HL-60 (cell line): ENCODE measurements at regions not wholly inside any gene's neighbourhood (a gene's known extent, or its start where the extent isn't known, plus 50 kb on each side); places are given as distances from the start of the nearest gene placed in this dataset.

Experiments
- DNase-seq, 2 experiments: peaks; one replicate each; pipeline ENCODE4 v3.0.0-alpha.2; 2010 to 2020; ENCODE audit warnings: low read depth in 1 of 2, low spot score in 1 of 2
- H3K27ac ChIP-seq: fragments of 250-450 bp; sonication (Bioruptor Pico); replicated peaks from 2 replicates; pipeline ENCODE4 v1.5.1; 2020; ENCODE audit warnings: mild to moderate bottlenecking, moderate library complexity
- H3K27me3 ChIP-seq: fragments of 250-450 bp; sonication (Bioruptor Pico); 2 replicates; pipeline ENCODE4 v1.5.1; 2021; ENCODE audit warnings: mild to moderate bottlenecking, moderate library complexity; ENCODE audit not compliant: insufficient read depth, poor library complexity, severe bottlenecking
- H3K4me3 ChIP-seq: replicated peaks from 2 replicates; pipeline ENCODE4 v1.5.1; 2011; ENCODE audit warnings: mild to moderate bottlenecking, control low read depth, low read length; ENCODE audit not compliant: insufficient read depth
- GABPA ChIP-seq: IDR thresholded peaks from 2 replicates; pipeline ENCODE4 v1.6.1; 2012; ENCODE audit warnings: low read depth
- POLR2AphosphoS5 ChIP-seq: IDR thresholded peaks from 2 replicates; pipeline ENCODE4 v1.6.1; 2012; ENCODE audit warnings: low read depth
- SPI1 ChIP-seq: IDR thresholded peaks from 2 replicates; pipeline ENCODE4 v1.6.1; 2012; ENCODE audit warnings: low read depth, mild to moderate bottlenecking, borderline replicate concordance
- TF ChIP-seq, protein P1 (sequence below): IDR thresholded peaks from 2 replicates; pipeline ENCODE4 v1.6.1; 2012; ENCODE audit warnings: low read depth; ENCODE audit not compliant: insufficient replicate concordance
- TF ChIP-seq, protein P2 (sequence below): IDR thresholded peaks from one replicate; pipeline ENCODE4 v1.5.1; 2011; ENCODE audit warnings: low read length, control low read depth, inconsistent platforms; ENCODE audit not compliant: insufficient read depth

DNA sequence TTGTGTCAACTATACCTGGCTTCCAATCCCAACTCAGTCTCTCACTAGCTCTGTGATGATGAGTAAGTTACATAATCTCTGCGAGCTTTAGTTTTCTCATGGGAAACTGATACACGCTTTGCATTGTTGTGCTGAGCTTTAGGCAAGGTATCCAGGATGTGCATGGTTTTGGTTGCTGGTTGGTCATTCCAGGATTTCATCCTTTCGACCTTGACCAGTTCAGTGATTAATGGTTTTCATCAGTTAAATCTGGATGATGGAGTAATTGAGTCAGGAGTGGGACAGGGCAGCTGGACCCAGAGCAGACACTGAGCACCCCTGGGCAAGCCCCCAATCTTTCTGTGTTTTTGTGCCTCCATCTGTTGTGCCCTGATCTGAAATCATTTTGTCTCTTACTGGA lies 417.3 kb upstream of the CADM1 start:
- Histone ChIP-seq H3K27me3 (no peaks in the 10 kb centered on the region), H3K27ac (no peak overlapping the region), H3K4me3 (no peak overlapping the region)
- no peak for TF ChIP-seq POLR2AphosphoS5
- TF ChIP-seq, protein P1, sequence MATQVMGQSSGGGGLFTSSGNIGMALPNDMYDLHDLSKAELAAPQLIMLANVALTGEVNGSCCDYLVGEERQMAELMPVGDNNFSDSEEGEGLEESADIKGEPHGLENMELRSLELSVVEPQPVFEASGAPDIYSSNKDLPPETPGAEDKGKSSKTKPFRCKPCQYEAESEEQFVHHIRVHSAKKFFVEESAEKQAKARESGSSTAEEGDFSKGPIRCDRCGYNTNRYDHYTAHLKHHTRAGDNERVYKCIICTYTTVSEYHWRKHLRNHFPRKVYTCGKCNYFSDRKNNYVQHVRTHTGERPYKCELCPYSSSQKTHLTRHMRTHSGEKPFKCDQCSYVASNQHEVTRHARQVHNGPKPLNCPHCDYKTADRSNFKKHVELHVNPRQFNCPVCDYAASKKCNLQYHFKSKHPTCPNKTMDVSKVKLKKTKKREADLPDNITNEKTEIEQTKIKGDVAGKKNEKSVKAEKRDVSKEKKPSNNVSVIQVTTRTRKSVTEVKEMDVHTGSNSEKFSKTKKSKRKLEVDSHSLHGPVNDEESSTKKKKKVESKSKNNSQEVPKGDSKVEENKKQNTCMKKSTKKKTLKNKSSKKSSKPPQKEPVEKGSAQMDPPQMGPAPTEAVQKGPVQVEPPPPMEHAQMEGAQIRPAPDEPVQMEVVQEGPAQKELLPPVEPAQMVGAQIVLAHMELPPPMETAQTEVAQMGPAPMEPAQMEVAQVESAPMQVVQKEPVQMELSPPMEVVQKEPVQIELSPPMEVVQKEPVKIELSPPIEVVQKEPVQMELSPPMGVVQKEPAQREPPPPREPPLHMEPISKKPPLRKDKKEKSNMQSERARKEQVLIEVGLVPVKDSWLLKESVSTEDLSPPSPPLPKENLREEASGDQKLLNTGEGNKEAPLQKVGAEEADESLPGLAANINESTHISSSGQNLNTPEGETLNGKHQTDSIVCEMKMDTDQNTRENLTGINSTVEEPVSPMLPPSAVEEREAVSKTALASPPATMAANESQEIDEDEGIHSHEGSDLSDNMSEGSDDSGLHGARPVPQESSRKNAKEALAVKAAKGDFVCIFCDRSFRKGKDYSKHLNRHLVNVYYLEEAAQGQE, result no peak
- no peak for TF ChIP-seq SPI1
- no peak for TF ChIP-seq GABPA
- TF ChIP-seq, protein P2, sequence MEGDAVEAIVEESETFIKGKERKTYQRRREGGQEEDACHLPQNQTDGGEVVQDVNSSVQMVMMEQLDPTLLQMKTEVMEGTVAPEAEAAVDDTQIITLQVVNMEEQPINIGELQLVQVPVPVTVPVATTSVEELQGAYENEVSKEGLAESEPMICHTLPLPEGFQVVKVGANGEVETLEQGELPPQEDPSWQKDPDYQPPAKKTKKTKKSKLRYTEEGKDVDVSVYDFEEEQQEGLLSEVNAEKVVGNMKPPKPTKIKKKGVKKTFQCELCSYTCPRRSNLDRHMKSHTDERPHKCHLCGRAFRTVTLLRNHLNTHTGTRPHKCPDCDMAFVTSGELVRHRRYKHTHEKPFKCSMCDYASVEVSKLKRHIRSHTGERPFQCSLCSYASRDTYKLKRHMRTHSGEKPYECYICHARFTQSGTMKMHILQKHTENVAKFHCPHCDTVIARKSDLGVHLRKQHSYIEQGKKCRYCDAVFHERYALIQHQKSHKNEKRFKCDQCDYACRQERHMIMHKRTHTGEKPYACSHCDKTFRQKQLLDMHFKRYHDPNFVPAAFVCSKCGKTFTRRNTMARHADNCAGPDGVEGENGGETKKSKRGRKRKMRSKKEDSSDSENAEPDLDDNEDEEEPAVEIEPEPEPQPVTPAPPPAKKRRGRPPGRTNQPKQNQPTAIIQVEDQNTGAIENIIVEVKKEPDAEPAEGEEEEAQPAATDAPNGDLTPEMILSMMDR, result no peak
- no peak for DNase-seq

DNA sequence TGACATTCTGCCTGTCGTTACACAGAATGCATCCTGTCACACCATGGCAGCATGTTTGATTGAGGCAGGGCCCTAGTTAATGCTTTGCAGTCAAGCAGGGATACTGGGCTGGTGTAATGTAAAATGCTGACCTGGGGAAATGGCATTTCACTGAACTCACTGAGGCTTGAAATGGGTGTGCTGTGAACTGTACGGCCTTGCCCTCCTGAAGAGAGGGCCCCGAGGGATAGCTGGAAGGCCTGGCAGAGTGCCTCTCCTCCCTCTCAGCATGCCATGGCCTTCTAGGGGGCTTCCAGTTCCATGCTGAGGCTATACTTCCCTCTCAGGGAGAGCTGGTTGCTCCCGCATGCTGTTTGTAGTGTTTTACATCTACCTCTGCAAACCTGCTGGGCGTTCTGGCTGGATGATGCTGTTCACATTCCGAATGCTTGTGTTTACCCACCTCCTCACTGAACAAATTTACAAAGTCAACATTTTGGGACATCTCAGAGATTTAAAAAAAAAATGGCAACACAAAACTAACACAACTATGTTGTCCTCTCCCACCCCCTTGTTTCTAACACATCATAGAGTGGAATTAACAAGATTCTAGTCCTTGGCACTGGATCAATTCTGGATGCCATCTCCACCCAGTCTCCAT lies 416.7 kb upstream of the CADM1 start:
- no peak overlapping the region for H3K4me3 ChIP-seq
- no peaks in the 10 kb centered on the region for H3K27me3 ChIP-seq
- DNase-seq, result no peak
- no peak for TF ChIP-seq POLR2AphosphoS5
- TF ChIP-seq, protein P2, result no peak
- no peak for TF ChIP-seq GABPA
- TF ChIP-seq SPI1, result no peak
- TF ChIP-seq, protein P1, result no peak
- no peak overlapping the region for H3K27ac ChIP-seq

DNA sequence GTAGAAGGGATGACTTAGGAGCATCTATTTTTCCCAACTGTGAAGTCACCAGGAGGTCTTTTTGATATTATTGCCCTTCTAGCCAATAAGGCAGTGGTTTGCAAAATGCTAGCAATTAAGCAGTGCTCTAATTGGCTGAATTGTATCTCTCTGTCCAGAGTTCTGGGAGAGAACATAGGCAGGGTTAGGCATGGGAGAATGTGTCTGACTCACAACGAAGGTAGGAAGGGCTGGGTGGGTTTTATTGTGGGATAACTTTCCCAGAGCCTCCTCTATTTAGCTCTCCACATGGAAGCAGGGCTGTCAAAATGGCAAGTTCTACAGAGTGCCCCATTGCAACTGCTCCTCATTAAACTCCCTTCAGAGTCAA lies 415.9 kb upstream of the CADM1 start:
- no peak for DNase-seq
- H3K27me3 ChIP-seq, result no peaks in the 10 kb centered on the region
- no peak for TF ChIP-seq SPI1
- TF ChIP-seq GABPA, result no peak
- TF ChIP-seq, protein P2, result no peak
- no peak overlapping the region for H3K27ac ChIP-seq
- no peak overlapping the region for H3K4me3 ChIP-seq
